ENCODE measurements at regions not wholly inside any gene's neighbourhood (a gene's known extent, or its start where the extent isn't known, plus 50 kb on each side); places are given as distances from the start of the nearest gene placed in this dataset.

DNA sequence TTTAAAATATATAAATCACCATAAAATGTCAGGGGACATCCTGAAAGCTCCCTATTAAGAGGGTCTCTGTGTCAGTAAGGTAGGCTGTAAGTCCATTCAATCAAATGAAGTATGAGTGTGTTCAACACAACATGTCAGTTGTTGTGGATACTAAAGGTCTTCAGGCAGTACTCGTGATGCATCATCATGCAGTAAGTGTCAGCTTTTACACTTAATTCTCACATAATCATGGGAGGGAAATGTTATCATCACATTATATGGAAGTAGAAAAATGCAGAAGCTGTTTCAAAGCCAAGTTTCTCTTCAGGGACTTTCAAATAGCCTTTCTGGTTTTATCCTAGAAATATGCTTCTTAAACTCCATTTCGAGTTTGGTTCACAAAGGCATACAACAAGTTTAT, 477.1 kb upstream of the ID2 start:
- DNase-seq: no peak

DNA sequence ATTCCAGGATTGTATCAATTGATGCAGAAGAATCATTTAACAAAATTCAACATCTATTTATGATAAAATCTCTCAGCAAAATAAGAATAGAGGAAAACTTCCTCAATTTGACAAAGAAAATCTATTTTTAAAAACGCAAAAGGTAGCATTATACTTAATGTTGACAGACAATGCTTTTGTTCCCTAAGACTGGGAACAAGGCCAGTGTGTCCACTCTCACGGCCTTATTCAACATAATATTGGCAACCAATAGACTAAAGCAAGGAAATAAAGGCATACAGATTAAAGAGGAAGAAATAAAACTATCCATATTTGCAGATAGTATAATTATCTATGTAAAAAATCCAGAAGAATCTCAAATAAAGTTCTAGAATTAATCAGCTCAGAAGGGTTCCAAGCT, 472.4 kb upstream of the ID2 start:
- no peak for DNase-seq

DNA sequence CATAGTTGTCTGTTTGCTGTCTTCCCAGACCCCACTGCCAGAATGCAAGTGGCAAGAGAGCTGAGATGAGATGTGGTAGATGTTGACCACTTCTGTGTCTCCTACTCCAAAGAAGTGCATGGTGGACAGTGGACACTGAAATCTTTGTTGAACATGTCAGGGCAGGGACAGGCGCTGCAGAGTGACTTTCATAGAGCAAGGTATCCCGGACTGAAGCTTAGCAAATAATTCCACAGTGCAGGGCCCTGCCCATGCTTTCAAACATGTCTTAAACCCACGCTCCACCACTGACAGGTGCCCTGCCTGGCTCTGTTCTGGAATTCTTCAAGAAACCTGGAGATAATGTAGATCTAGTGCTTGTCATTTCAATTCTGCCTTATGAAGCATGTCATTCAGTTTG, 470.5 kb upstream of the ID2 start:
- no peak for DNase-seq

DNA sequence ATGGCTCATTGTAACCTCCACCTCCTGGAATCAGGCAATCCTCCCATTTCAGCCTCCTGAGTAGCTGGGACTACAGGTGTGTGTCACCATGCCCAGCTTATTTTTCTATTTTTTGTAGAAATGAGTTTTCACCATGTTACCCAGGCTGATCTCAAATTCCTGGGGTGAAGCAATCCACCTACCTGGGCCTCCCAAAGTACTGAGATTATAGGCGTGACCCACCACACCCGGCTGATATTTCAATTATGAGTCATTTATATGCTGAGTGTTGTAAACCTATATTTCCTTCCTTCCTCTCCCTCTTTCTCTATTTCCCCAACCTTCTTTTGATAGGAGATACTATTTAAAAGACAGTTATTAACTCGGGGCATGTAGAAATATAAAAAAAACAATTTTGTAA, 469.6 kb upstream of the ID2 start:
- DNase-seq: no peak

DNA sequence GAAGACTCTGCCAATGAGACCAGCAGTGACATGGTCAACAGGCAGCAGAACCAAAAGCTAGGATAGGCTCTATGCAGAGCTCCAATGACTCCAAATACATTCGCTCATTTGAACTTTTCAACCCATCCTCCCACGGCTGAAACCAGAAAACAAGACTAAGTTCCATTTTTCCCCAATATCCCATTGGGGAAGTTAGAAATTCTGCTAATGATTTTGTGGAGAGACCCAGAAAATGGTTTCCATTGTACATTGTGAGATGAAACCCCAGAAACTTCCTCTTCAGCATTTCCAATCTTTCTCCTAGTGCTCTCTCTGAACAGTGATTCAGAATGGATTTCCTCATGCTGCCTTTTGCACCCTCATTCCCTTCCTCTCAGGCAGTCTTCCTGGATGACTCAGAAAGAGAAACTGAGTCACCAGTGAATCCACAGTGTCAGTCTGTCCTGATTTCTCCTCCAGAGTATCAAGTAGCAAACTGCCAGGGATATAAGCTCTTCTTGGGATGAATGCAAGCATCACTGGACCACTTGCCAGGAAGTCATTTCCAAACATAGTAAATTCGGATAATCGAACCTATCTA, 467.7 kb upstream of the ID2 start:
- DNase-seq: no peak

DNA sequence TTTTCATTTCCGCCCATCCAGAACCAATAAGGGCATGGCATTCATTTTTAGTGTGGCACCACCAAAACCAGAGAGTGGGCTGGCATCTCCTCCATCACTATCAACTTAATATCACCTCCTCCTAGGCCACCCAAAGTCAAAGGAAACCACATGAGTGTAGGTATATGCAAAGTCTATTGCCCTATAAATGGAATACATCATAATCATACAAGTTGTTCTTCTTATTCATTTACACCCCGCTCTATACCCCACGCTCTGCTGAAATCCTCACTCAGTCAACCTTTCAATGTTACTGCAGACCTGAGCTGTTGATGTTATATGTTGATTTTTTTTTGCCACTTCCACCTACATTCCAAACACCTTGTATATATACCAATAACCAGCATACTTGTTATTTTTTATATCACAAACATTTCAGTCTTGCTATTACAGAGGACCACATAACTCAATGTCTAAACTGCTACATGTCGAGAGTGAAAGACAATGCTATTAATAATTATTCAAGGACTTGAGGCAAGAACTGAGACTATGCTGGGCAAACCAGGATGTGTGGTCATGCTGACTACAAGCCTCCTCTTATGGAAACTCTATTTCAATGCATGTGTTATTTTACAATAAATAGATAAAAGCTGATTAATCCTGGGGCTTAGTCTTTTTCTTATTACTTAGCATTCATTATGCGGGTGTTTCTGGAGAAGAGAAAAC, 466.5 kb upstream of the ID2 start:
- DNase-seq: no peak

DNA sequence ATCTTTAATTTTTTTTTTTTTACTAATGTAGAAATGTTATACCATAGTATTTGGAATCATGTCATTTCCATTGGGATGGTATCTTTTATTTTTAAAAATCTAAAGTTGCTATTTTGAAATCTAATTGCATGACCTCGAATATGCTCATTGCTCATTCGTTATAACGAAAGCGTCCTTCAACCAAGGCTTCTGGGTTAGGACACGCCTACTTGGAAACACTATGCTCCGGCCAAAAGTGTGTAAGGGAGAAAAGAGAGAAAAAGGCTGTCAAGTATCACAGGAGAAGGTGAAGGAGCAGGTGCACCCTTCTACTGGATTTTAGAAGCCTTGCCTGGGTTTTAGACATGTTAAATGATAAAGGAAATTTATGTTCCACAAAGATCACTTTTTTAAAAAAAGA, 465.9 kb upstream of the ID2 start:
- DNase-seq: no peak

DNA sequence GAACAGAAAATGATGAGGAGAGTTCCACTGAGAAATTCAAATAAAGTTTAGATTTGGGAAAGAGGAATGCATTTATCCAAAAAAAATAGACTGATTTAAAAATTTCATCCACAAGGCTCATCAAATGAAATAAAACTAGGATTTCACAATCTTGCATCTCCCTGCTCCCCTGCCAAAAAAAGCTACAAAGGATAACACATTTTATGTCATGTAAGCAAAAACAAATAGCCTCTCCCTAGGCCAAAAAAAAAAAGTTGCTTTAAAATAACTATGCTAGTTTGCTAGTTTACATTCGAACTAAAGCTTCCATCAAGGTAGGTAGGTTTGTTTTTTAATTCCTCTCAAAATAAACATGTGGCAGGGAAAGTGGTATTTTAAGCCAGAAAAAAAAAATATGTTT, 465.5 kb upstream of the ID2 start:
- DNase-seq: no peak

DNA sequence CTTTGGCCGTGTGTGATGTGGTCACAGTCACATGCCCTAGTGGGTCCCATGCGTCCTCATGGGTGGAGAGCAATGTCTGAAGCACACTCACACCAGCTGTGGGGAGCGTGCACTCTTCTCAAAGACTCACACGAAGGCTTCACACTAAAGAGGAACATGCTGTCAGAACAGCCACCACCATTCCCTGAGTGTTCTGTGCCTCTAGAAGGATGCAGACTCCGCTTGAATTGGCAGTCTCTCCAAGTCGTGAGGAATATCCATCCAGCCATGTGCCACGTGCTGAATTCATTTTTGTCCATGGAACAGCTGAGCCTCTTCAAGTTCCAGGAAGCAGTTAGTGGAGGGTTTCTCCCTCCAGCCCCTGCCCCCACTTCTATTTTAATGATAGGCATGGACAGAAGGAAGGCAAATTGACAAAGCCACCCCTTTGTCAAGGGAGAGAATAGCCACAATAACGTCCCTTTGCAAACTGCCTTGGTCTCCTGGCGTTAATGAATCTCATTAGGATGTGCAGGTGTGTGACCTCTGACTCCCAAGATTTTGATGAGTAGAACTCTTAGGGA, 464.3 kb upstream of the ID2 start:
- DNase-seq: no peak

DNA sequence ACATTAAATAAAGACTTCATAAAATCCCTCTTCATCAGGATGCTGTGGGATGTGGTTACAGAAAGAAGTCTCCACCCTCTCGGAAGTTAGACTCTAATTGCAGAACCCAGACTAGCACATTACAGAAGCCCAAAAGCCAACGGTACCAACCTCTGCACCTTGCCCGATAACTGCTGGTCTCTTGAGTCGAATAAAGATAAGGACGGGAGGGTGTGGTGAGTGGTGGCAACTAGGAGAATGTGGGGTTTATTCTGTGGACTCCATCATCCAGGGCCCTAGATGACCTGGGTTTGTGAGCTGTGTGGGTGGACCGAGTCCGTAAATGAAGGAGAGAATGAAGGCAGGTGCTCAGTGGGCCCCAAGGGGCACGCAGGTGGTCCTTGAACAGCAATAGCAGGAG, 462.8 kb upstream of the ID2 start:
- no peak for DNase-seq

DNA sequence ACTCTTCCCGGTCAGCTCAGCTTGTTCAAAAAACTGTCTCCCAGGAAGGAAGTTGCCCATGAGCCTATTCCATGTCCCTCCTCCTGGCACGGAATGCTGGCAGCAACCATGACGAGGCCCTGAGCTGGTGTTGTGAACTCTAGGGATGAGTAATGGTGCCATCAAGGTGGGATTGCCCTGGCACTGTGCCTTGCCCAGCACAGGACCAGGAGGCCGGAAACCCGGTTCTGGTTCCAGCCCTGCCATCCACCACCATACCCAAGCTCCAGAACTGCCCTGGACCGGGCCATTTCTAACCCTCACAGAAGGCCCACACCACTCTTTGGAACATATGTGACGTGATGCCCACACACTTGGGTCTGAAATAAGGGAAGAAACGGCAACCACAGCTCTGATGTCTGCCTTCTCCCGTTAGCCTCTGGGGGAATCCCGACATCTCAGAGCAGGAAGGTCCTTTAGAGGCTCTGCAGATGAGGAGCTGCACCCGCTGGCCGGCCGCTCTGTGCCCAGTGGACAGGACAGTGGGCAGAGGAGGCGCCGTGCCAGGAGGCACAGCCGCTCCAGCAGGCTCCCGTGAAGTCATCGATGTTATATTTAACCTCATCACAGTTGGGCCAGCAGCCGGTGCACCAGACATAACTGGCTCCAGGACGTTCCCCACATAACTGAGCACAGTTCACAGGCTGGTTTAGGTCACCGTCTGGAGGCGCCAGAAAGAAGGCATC, 462.1 kb upstream of the ID2 start:
- no peak for DNase-seq

DNA sequence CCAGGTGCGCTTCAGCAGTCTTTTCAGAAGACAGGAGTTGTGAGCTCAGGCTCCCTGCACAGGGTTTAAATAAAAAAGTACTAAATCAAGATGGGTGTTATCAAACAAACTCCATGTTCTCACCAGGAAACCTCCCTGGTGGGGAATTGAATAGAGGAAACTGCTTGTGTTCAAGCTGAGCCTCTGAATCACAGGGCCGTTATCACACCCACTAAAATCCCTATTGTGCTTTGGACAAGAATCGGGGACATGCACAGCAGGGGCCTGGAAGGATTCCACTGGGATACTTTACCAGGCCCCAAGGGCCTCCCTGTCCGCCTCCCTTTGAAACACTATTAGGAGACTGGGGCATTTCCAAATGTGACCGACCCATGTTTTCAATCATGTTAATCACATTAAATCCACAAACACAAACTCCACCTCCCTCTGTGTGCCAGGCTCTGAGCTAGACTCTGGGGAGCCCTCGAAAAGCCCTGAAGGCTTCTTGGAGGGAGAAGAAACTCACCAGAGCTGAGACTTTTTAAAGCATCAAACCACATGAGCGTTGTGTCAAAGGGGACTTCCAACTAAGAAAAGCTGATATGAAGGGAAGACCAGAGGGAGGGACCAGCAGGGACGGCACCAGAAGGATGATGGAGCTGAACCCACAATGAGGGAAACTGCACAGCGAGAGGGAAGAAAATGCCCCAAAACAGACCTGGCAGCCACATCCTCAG, 458.7 kb upstream of the ID2 start:
- no peak for DNase-seq

DNA sequence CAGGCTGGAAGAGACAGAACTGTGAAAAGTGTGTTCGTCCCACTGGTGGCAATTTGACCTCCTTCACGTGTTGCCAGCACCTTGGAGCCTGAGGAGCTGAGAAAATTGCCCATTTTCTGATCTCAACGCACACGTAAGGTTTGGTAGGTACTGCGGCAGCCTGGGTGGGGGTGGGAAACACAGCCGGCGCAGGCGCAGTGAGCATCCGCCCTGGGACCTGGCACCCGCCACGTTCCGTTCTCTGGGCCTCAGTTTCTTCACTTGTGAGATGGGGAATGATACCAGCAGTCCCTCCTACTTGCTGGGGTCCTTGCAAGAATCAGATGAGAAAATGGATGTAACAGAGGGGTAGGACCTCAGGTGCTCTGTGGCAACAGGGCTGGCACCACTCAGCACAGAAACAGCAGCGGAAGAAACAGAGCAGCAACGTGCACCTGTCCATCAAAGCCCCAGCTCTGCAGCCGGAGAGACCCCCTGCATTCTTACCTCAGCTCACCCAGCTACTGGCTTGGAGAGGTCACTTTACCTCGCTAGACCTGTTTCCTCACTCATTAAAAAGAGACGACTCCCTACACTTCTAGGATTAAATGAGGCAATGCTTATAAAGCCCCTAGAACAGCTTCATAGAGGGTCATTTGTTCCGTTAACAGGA, 458.0 kb upstream of the ID2 start:
- no peak for DNase-seq

DNA sequence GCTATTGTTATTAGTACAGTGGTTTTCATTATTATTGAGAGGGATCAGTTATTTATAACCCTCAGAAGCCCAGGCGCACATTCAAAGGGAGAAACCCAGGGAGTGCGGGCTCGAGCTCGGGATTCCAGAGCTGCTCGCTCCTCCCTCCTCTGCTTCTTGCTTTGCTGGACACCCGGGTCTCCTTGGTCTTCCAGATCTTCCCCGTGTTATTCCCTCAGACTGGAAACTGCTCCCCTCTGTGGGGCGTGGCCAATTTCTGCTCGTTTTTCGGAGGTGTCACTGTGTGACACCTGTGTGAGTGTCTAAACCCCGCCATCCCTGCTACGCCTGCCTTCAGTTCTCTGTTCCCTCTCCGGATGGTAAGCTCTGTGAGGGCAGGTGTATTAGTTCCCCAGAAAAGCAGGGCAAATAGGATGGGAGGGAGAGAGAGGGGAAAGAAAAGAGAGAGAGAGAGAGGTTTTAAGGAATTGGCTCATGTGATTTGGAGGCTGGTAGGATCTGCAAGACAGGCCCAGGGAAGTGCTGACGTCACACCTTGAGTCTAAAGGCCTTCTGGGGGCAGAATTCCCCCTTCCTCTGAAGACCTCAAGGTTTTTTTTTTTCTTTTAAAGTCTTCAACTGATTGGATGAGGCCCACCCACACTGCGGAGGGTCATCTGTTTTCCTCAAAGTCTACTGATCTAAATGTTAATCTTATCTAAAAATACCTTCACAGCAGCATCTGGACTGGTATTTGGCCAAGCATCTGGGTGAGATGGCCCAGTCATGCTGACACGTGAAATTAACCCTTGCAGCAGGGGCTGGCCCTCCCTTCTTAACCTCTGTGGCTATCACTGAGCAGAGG, 457.3 kb upstream of the ID2 start:
- no peak for DNase-seq

DNA sequence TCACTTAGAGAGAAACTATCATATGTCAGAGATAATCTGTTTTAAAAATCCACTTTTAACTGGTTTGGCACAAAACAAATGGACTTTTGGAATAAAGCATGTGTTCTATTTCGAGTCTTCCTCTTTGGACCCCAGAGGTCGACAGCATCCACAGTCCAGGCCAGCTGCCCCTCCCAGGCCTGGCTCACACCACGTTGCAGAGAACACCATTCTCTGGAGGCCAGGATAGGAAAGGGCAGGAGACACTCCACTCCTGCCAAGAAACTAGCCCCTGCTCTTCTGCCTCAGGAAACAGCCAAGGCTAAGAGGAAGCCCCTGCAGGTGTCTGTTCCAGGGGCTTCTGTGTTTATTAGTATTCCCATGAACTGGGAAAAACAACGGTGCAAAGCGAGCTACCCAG, 456.6 kb upstream of the ID2 start:
- no peak for DNase-seq

DNA sequence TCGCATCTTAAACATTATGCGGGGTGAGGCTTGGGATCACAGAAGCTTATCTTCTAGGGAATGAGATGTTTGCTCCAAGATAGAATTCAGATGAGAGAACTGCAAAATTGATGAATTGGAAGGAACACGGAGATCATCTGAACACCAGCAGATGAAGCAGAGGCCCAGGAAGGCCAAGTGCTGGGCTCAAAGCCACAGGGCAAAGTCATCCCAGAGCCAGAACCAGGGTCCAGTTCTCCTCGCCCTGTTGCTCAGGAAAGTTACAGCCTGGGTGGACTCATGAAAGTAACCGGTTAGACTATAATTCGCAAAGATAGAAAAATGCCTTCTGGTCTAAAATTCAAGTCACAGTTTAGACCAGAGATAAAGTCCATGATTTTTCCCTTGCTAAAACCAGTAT, 456.1 kb upstream of the ID2 start:
- DNase-seq: no peak

DNA sequence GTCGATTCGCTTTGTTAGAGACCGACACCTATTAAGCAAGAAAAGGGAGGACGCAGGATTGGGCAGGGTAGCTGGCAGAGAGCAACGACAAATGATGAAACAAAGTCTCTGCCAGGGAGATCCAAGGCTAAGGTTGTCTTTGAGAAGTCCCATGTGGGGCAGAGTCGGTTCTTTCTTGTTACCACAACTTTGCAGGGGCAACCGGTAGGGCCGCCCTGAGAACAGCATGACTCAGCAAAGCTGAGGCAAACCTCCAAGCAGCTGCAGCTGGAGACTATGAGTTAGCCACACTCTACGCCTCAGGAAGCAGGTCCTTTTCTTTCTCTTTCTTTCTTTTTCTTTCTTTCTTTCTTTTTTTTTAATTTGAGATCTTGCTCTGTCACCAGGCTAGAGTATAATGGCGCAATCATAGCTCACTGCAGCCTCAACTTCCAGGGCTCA, 452.3 kb upstream of the ID2 start:
- DNase-seq: no peak

DNA sequence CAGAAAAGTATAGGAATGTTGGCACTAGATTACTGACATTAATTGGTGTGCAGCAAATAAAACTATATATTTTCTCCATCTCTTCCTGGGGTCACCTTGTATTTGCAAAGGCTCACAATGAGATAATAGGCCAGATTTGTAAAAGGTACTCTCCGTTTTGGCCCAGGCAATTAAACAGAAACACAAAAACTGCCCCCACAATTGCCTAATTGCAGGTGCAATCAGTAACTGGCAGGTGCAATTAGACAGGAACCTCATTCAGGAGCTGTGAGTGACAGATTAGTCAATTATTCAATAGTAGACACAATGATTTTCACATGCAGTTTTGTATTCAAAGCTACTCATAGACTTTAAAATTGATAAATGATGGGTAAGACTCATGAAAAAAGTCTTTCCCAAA, 451.4 kb upstream of the ID2 start:
- DNase-seq: no peak

DNA sequence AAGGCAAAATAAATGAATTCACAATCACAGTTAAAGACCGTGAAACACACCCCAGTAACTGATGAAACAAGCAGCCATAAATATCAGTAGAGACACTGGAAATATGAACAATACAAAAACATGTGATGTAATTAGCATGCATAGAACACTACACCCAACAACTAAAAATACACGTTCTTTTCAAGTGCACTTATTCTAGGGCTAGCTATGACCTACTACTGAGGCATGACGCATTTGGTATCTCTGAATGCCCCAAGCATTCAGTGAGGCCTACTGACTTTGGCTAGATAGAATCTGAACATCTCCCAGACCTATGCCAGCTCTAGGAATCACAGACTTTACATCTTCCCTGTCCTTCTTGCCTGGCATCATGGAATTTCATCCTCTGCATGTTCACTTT, 450.0 kb upstream of the ID2 start:
- DNase-seq: no peak

DNA sequence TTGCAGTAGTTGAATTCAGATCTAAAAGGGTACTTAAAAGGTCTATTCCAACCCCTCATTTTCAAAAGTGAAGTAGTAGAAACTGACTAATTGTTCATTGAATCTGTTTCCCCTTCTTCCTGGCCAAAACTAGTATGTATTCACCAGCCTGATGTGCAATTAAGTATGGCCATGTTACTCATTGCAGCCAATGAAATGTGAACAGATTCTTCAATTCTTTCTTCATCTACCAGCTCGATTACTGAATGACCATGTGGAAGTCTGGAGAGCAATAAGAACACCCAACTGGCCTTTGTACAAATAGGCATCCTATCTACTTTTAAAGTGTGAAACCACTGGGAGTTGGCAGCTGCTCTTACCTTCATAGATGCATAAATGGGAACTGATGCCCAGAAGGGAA, 449.0 kb upstream of the ID2 start:
- DNase-seq: no peak

DNA sequence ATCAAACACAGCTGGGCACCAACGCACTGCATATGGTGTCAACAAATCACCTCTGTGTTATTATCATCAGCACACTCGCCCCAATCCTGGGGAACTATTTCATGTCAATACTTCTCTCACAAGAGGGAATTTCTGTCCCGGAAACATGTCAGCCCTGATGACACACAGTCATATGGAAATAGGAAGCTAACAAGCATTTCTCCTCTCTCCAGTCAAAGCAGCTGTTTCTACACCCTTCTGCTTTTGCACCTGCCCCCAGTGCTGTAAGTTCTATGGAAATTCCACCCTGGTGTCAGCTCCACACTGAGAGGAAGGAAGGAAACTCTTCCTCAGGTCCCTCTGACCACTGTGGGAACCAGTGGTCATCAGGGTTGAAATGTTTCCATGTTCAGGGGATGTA, 447.6 kb upstream of the ID2 start:
- no peak for DNase-seq

Measured in left kidney (tissue), 1 donor.